Stomach smooth muscle (tissue), 2 donors: ENCODE measurements at regions not wholly inside any gene's neighbourhood (a gene's known extent, or its start where the extent isn't known, plus 50 kb on each side); places are given as distances from the start of the nearest gene placed in this dataset.
"Not testable (repeated sequence)": the region's sequence is repeated elsewhere in the genome, so short reads cannot be mapped to it uniquely, and the experiment has no call there.

Source experiments
- H3K27ac ChIP-seq: one replicate; pipeline ENCODE4 v1.7.0; 2013; ENCODE audit warnings: mild to moderate bottlenecking, low read length, inconsistent platforms
- H3K27me3 ChIP-seq, 2 donors: one replicate each; pipeline ENCODE4 v1.7.0; 2013; ENCODE audit warnings: low read length in 2 of 2; ENCODE audit not compliant: insufficient read depth in 2 of 2, control insufficient read depth in 1 of 2
- H3K36me3 ChIP-seq, 2 donors: one replicate each; pipeline ENCODE4 v1.7.0; 2013; ENCODE audit warnings: low read length in 2 of 2; ENCODE audit not compliant: control insufficient read depth in 2 of 2, insufficient read depth in 2 of 2
- H3K4me1 ChIP-seq: one replicate; pipeline ENCODE4 v1.7.0; 2013; ENCODE audit warnings: low read length; ENCODE audit not compliant: control insufficient read depth, insufficient read depth
- H3K4me3 ChIP-seq, 2 donors: one replicate each; pipeline ENCODE4 v1.7.0; 2013; ENCODE audit warnings: low read length in 2 of 2
- H3K9ac ChIP-seq, 2 donors: one replicate each; pipeline ENCODE4 v1.7.0; 2013; ENCODE audit warnings: low read length in 2 of 2, mild to moderate bottlenecking in 1 of 2
- H3K9me3 ChIP-seq, 2 donors: one replicate each; pipeline ENCODE4 v1.7.0; 2013; ENCODE audit warnings: low read length in 2 of 2; ENCODE audit not compliant: control insufficient read depth in 2 of 2
- donor health status: healthy.
- donor health status: Pancreatic carcinoma.

DNA sequence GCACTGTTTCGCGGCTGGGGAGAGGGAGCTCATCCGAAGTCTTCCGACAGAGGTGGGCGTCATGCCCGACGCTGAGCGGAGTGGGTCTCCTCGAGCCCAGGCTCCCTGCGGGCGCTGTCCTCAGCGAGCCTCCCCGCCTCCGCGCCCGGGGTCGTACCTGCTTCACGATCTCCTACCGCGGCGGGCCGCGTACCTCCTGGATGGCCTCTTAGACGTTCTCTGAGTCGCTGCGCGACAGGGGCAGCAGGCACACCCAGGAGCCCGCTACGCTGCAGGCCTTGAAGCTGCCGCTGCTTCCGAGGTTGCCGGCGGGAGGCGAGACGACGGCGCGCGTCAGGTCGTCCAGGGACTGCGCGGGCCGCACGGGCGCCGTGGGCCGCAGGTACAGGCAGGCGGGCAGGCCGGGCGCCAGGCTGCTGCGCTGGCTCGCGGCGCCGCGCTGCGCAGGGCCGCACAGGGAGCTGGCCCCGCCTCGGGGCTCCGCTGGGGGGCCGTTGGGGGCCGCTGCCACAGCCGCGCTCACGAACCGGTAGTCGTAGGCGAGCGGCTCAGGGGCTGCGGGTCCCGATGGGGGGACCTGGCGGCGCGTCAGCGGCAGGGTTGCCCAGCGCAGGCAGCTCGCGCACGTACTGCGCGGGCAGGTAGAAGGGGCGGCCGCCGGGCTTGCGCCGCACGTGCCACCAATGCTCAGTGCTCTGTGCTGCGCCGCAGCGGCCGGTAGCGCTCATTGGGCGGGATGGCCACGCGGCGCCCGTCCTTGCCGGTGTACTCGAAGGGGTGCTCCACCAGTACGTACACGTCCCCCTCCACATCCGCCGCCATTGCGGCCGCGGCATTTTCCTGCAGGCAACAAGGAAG is 116.4 kb upstream of the SMURF2 start:
- Histone ChIP-seq H3K4me3 (peak overlapping the region; percentile 7 to 60), H3K27me3 (peaks cover 34 to 44% of the 10 kb centered on the region in 2 donors), H3K9me3 (no peaks in the 10 kb centered on the region), H3K27ac (no peak overlapping the region), H3K9ac (no peak overlapping the region), H3K4me1 (peaks cover 54% of the 10 kb centered on the region), H3K36me3 (peaks cover 0 to 2% of the 10 kb centered on the region in 2 donors)

DNA sequence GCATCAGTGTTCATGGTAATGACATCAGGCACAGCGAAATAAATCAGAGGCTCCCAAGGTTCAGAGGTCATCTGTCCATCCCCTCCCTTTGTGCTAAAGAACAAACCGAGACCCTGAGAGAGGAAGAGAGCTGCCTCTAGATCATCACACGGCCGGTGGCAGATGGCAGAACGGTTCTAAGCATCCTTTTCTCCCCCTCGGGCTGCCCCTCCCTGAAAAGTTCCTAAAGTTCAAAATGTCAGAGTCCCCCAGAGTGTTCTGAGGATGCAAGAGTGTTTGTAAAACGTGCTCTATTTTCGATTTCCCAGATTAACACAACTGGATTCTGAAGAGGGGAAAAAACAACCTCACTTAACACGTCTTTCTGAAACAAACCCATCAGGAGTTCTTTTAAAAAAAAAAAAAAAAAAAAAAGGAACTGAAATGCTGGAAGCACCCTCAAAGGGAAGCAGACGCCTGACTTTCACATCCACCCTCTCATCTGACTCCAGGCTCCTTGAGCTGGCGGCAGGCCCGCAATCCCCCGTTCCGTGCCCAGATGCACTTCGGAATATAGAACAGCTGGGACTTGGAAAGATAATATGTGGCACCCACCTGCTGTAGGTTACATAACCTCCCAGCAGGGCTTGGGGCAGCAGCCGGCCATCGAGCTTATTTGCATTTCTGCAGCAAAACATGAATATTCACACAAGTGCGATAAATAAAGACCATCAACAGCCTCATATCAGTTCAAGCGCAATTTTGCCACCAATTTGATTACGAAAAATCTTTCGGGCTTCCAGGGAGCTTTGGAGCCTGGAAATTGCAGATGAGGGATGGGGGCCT is 115.5 kb upstream of the SMURF2 start:
- H3K9me3 ChIP-seq: no peaks in the 10 kb centered on the region
- no peak overlapping the region for H3K9ac ChIP-seq
- peak overlapping the region; percentile 55 to 68 for H3K4me3 ChIP-seq

GRCh38 chr17:64776720-64777414 is 114.8 kb upstream of the SMURF2 start:
- H3K4me3 ChIP-seq: peak overlapping the region; percentile 55 to 68
- H3K4me1 ChIP-seq: peaks cover 51% of the 10 kb centered on the region
- H3K36me3 ChIP-seq, H3K27ac ChIP-seq, H3K9me3 ChIP-seq, H3K9ac ChIP-seq: not testable (repeated sequence)
- H3K27me3 ChIP-seq: peaks cover 26 to 36% of the 10 kb centered on the region in 2 donors

More for the DNA sequence above, 115.5 kb upstream of the SMURF2 start:
- Histone ChIP-seq H3K36me3 (no peaks in the 10 kb centered on the region), H3K27ac (no peak overlapping the region), H3K4me1 (peaks cover 54% of the 10 kb centered on the region), H3K27me3 (peaks cover 30 to 41% of the 10 kb centered on the region in 2 donors)

DNA sequence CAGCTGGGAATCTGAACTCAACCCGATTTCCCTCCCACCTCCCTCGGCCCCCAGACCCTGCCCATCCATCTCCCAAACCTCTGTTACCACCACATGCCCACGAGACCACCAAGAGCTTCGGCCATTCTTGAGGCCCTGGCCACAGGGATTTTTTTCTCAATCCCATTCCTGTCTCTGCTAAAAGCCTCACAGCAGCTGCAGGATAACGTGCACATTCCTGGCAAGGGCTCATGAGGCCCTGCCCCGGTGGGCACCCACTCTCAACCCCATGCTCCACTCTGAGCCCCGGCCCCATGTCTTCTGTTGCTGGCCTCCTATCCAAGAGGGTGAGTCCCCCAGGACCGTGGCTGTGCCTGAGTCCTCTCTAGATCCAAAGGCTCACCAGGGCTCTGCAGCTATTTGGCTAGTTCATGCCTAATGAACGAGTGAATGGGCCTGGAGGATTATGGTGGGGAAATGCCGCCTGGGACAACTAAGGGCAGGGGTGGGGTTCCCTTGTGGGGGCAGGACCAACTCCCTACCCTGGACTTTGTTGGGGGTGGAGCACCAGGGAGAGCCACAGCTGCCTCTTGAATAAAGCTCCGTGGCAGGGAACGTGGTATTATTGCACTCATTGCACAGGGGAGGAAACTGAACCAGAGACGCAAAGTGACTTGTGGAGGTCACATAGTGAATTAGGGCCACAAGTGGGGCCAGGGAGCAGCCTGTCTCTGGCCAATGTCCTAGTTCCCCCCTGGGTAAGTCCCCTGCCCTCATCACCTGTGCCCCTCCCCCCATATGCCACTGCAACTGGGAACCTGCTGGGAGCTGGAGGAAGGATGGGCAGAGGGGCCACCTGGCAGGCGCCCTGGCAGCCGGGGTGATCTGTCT is 113.8 kb upstream of the SMURF2 start:
- peaks cover 44% of the 10 kb centered on the region for H3K4me1 ChIP-seq
- no peak overlapping the region for H3K9ac ChIP-seq
- peaks cover 25 to 32% of the 10 kb centered on the region in 2 donors for H3K27me3 ChIP-seq
- no peaks in the 10 kb centered on the region for H3K36me3 ChIP-seq
- H3K27ac ChIP-seq: no peak overlapping the region
- H3K9me3 ChIP-seq: no peaks in the 10 kb centered on the region
- H3K4me3 ChIP-seq: no peak overlapping the region

DNA sequence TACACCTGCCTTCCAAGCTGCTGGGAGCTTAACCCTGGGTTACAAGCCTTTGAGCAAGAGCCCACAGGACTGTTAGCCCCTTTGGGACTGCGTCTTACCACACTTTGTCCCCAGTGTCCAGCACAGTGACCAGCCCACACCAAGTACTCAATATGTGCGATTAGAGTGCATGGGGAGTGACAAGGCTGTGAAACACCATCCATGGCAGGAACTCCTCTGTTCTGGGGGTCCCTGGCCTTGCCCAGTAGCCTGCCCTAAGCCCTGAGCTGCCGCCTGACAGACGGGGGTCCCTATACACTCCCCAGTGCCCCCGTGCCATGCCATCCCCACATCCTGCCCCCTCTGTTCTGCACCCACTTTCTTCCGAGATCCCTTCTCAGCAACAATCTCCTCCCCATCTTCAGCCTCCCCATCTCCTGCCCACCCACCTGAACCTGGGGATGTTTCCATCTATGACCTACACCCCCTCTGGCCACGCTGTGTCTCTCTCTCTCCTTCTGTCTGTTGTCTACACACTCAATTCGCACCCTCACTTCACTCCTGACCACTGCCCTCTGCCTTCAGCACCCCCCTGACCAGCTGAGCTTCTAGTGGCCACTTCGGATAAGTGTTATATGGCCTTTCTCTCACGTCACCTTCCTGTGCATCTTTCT is 112.9 kb upstream of the SMURF2 start:
- Histone ChIP-seq H3K4me1 (peaks cover 37% of the 10 kb centered on the region), H3K36me3 (no peaks in the 10 kb centered on the region), H3K4me3 (no peak overlapping the region), H3K9me3 (no peaks in the 10 kb centered on the region), H3K27ac (no peak overlapping the region), H3K27me3 (peaks cover 18 to 23% of the 10 kb centered on the region in 2 donors), H3K9ac (no peak overlapping the region)

DNA sequence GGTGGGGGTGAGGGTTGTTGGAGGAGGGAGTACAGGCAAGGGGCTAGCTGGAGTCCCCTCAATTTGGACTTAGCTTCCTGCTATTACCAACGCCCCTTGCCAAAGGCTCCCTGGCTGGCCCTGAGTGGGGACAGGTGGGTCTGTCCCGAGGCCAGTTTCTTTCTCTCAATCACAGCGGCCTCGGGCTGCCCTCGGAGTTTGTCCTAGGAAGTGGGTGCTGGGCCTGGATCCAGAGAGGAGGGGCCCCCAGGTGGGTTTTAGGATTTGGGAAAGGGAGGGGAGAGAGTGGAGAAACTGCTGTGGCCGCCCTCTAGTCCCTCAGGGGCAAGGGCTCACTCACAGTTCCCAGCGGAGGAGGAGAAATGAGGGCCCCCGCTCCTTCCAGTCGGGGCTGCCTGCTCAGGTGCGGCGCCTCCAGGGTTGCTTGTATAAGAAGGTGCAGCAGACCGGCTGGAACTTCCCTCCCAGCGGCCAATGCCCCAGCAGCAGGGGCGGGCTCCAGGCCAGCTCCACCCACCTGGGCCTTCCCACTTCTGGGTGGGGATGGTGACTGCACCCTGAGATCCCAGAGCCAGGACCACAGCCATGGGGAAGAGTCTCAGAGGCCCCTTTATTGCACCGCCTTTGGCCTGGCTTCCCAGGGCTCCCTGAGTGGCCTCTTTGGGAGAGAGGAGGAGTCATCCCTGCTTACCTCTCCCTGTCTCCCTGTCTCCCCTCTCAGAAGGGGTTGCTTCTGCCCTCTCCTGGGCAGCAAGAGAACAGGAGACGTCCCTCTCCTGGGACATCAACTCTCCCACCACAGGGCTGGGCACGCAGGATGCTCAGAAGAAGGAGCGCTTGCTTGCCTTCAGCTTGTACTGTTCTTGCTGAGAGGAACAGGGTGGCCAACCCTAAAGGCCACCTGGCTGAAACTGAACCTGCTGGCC is 112.0 kb upstream of the SMURF2 start:
- H3K4me3 ChIP-seq: no peak overlapping the region
- H3K9ac ChIP-seq: no peak overlapping the region
- no peaks in the 10 kb centered on the region for H3K36me3 ChIP-seq
- no peaks in the 10 kb centered on the region for H3K9me3 ChIP-seq
- peaks cover 27% of the 10 kb centered on the region for H3K4me1 ChIP-seq
- peaks cover 9 to 14% of the 10 kb centered on the region in 2 donors for H3K27me3 ChIP-seq
- H3K27ac ChIP-seq: no peak overlapping the region

DNA sequence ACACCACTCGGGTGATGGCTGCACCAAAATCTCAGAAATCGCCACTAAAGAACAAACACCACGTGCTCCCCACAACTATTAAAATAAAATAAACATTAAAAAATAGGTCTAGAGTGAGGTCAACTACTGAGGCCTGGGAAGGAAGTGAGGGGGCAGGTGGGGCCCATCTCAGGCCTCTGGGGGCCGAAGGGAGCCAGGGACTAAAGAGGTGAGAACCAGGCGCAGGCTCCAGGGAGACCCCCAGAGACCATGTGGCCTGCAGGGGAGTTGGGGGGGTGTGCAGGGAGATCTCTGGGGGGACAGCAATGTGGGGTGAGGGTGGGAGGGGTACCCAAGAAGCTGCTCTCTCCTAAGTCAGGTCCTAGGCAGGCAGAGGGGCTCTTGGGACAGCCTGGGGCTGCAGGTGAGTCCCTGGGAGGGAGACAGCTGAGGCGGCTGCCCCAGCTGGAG is 111.3 kb upstream of the SMURF2 start:
- H3K27me3 ChIP-seq: peaks cover 5 to 7% of the 10 kb centered on the region in 2 donors
- H3K9ac ChIP-seq: no peak overlapping the region
- H3K9me3 ChIP-seq: no peaks in the 10 kb centered on the region
- H3K36me3 ChIP-seq: no peaks in the 10 kb centered on the region
- peaks cover 21% of the 10 kb centered on the region for H3K4me1 ChIP-seq
- no peak overlapping the region for H3K4me3 ChIP-seq
- no peak overlapping the region for H3K27ac ChIP-seq

- Histone ChIP-seq H3K9me3 (no peaks in the 10 kb centered on the region), H3K9ac (no peak overlapping the region), H3K36me3 (no peaks in the 10 kb centered on the region), H3K4me1 (peaks cover 15% of the 10 kb centered on the region), H3K27ac (no peak overlapping the region), H3K4me3 (no peak overlapping the region), H3K27me3 (peaks cover under 1 to 2% of the 10 kb centered on the region in 2 donors)
Measured at GRCh38 chr17:64772845-64773299, 110.8 kb upstream of the SMURF2 start.
